Loucy (cell line): ENCODE measurements at regions not wholly inside any gene's neighbourhood (a gene's known extent, or its start where the extent isn't known, plus 50 kb on each side); places are given as distances from the start of the nearest gene placed in this dataset.

ENCODE experiments used
- H2AFZ ChIP-seq: fragments of 200-600 bp; sonication (generic); 2 replicates; pipeline ENCODE4 v1.6.0; 2016; ENCODE audit warnings: antibody characterized with exemption, mild to moderate bottlenecking, low read length, moderate library complexity
- H3F3A ChIP-seq: fragments of 200-600 bp; 2 replicates; pipeline ENCODE4 v1.6.0; 2016; ENCODE audit warnings: antibody characterized with exemption, low read depth, mild to moderate bottlenecking
- H3K27me3 ChIP-seq: fragments of 200-600 bp; sonication (generic); 2 replicates; pipeline ENCODE4 v1.6.1; 2014; ENCODE audit warnings: low read length, mild to moderate bottlenecking; ENCODE audit not compliant: insufficient read depth, poor library complexity, severe bottlenecking
- H3K36me3 ChIP-seq: fragments of 200-600 bp; sonication (generic); 2 replicates; pipeline ENCODE4 v1.6.1; 2016; ENCODE audit warnings: low read length; ENCODE audit not compliant: insufficient read depth
- H3K4me1 ChIP-seq: fragments of 200-600 bp; sonication (generic); 2 replicates; pipeline ENCODE4 v1.5.1; 2014; ENCODE audit warnings: low read length, mild to moderate bottlenecking; ENCODE audit not compliant: insufficient read depth, poor library complexity, severe bottlenecking
- H3K4me2 ChIP-seq: fragments of 200-600 bp; sonication (generic); 2 replicates; pipeline ENCODE4 v1.6.0; 2014; ENCODE audit warnings: antibody characterized with exemption, low read length, low read depth, mild to moderate bottlenecking; ENCODE audit not compliant: poor library complexity, severe bottlenecking
- H3K4me3 ChIP-seq: fragments of 200-600 bp; sonication (generic); 2 replicates; pipeline ENCODE4 v1.5.1; 2014; ENCODE audit warnings: low read length, mild to moderate bottlenecking, mixed read lengths; ENCODE audit not compliant: poor library complexity, severe bottlenecking
- H3K79me2 ChIP-seq: fragments of 200-600 bp; sonication (generic); 2 replicates; pipeline ENCODE4 v1.6.1; 2014; ENCODE audit warnings: low read length; ENCODE audit not compliant: insufficient read depth
- H3K9ac ChIP-seq: fragments of 200-600 bp; sonication (generic); 2 replicates; pipeline ENCODE4 v1.6.0; 2014; ENCODE audit warnings: mild to moderate bottlenecking, low read depth, low read length, moderate library complexity; ENCODE audit not compliant: poor library complexity, severe bottlenecking
- H3K9me2 ChIP-seq: fragments of 200-600 bp; sonication (generic); replicated peaks from 2 replicates; pipeline ENCODE4 v1.6.1; 2016; ENCODE audit warnings: low read depth, low read length, mixed read lengths
- H3K9me3 ChIP-seq: fragments of 200-600 bp; sonication (generic); 2 replicates; pipeline ENCODE4 v1.6.1; 2014; ENCODE audit warnings: mild to moderate bottlenecking, antibody characterized with exemption, low read length, low read depth; ENCODE audit not compliant: insufficient read depth
- H4K20me1 ChIP-seq: fragments of 200-600 bp; sonication (generic); 2 replicates; pipeline ENCODE4 v1.6.0; 2014; ENCODE audit warnings: antibody characterized with exemption, low read length, mild to moderate bottlenecking; ENCODE audit not compliant: insufficient read depth, poor library complexity, severe bottlenecking
- EZH2phosphoT487 ChIP-seq: fragments of 200-600 bp; IDR thresholded peaks from 2 replicates; pipeline ENCODE4 v1.6.1; 2018; ENCODE audit warnings: antibody characterized with exemption, mild to moderate bottlenecking, moderate library complexity, borderline replicate concordance
- TF ChIP-seq, protein P1 (sequence below): fragments of 200-600 bp; sonication (generic); conservative IDR thresholded peaks from 2 replicates; pipeline ENCODE4 v1.5.1; 2014; ENCODE audit warnings: mild to moderate bottlenecking, antibody characterized with exemption, low read length

DNA sequence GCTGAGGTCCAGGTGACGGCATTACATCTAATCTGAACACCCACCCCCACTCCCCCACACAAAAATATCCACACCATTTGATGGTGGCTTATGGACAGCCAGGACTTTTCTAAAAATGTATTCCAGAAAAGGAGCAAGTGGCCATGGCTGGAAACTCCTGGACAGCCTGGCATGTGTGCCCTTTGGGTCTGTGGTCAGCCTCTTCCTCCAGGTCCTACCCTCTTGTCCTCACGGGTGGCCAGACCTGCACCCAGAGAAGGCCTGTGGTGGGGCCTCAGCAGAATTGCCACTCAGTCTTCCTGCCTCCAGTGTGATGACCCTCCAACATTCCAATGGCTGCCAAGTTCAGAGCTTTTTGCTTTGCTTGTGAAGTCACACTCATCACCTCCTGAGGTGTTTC, 600.6 kb downstream of the AJAP1 start:
- no peaks in the 10 kb centered on the region for H3K9me2 ChIP-seq
- H4K20me1 ChIP-seq = no peaks in the 10 kb centered on the region
- TF ChIP-seq EZH2phosphoT487 = no peak
- H3K27me3 ChIP-seq = no peaks in the 10 kb centered on the region
- no peak overlapping the region for H3K9ac ChIP-seq
- H3K4me3 ChIP-seq = no peak overlapping the region
- no peaks in the 10 kb centered on the region for H3K4me1 ChIP-seq
- no peaks in the 10 kb centered on the region for H3K36me3 ChIP-seq
- H3K4me2 ChIP-seq = no peak overlapping the region
- no peaks in the 10 kb centered on the region for H3K79me2 ChIP-seq
- H2AFZ ChIP-seq = no peak overlapping the region
- peaks cover 8% of the 10 kb centered on the region; the same call in 1 of the 2 replicates for H3K9me3 ChIP-seq
- no peaks in the 10 kb centered on the region for H3F3A ChIP-seq

DNA sequence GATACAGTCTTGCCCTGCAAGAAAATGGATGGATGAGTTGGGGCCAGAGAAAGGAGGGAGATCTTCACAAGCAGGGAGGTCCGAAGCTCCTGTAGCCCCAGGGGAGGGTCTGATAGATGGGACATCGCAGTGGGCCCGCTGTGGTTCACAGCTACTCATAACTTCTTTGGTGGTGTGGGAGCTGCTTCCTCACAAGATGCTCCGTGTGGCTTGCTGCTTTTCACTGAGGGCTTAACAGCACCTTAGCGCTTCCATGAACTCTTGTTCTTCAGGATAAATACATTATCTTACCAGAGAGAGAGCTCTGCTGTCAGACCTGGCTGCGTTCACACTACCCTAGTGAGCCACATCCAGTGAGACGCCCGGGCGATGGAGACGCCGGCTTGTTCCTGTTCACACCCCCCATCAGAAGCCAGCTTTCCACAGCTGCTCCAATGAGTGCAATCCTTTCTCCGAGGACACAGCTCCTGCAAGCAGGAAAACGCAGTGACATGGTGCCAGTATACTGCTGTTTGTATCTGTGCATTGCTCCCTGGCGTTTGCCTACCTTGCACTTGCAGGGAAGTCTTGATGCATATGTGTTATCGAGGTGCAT, 599.8 kb downstream of the AJAP1 start:
- Histone ChIP-seq H3F3A (no peaks in the 10 kb centered on the region), H3K27me3 (no peaks in the 10 kb centered on the region), H3K79me2 (no peaks in the 10 kb centered on the region), H3K9me3 (peaks cover 3% of the 10 kb centered on the region; the same call in 1 of the 2 replicates), H3K4me3 (no peak overlapping the region), H3K9ac (no peak overlapping the region), H3K36me3 (no peaks in the 10 kb centered on the region), H3K4me2 (no peak overlapping the region), H3K9me2 (no peaks in the 10 kb centered on the region), H3K4me1 (no peaks in the 10 kb centered on the region), H4K20me1 (no peaks in the 10 kb centered on the region), H2AFZ (no peak overlapping the region)
- TF ChIP-seq, protein P1, sequence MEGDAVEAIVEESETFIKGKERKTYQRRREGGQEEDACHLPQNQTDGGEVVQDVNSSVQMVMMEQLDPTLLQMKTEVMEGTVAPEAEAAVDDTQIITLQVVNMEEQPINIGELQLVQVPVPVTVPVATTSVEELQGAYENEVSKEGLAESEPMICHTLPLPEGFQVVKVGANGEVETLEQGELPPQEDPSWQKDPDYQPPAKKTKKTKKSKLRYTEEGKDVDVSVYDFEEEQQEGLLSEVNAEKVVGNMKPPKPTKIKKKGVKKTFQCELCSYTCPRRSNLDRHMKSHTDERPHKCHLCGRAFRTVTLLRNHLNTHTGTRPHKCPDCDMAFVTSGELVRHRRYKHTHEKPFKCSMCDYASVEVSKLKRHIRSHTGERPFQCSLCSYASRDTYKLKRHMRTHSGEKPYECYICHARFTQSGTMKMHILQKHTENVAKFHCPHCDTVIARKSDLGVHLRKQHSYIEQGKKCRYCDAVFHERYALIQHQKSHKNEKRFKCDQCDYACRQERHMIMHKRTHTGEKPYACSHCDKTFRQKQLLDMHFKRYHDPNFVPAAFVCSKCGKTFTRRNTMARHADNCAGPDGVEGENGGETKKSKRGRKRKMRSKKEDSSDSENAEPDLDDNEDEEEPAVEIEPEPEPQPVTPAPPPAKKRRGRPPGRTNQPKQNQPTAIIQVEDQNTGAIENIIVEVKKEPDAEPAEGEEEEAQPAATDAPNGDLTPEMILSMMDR = no peak
- no peak for TF ChIP-seq EZH2phosphoT487

DNA sequence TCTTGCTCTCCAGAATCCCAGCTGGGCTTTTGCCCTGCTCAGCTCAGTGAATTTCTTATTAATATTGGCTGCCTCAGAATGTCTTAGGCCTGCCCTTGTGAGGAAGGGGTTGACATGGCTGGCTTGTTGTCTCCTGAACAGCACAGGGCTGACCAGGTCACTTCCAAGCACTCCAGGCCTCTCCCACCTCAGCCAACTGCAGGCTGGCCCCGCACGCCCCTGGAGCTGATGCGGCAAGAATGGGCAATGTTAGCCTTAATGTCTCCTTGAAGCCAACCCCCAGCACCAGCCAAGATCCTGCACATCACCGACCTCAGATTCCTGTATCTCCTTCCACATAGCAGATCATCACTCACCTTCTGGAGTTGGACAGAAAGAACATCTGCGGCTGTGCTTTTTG, 598.6 kb downstream of the AJAP1 start:
- Histone ChIP-seq H3K36me3 (no peaks in the 10 kb centered on the region), H3K9ac (no peak overlapping the region), H3K27me3 (no peaks in the 10 kb centered on the region), H4K20me1 (no peaks in the 10 kb centered on the region), H3K9me3 (no peaks in the 10 kb centered on the region; the same call in 1 of the 2 replicates), H3K4me2 (no peak overlapping the region), H3K9me2 (no peaks in the 10 kb centered on the region), H2AFZ (no peak overlapping the region), H3F3A (no peaks in the 10 kb centered on the region), H3K79me2 (no peaks in the 10 kb centered on the region), H3K4me3 (no peak overlapping the region), H3K4me1 (no peaks in the 10 kb centered on the region)
- TF ChIP-seq, protein P1 = no peak
- no peak for TF ChIP-seq EZH2phosphoT487

DNA sequence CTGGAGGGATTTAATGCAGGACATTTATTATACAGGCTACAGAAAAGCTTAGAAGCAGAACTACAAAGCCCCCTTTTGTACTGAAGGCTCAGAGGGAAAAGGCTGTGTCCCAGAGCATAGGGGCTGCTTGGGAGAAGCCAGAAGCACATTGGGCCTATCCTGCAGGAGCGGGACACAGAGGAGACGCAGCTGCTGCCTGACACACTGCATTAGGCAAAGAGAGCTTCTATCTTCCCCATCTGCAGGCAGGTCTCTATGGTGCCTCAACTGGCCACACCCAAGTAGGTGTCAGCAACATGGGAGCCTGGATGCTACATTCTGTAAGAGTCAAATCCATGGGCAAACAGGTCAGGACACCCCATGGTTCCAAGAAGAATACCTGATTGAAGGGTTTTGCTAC, 595.9 kb downstream of the AJAP1 start:
- no peak overlapping the region for H3K4me2 ChIP-seq
- no peaks in the 10 kb centered on the region for H3F3A ChIP-seq
- H3K9ac ChIP-seq = no peak overlapping the region
- H2AFZ ChIP-seq = no peak overlapping the region
- no peaks in the 10 kb centered on the region for H4K20me1 ChIP-seq
- no peaks in the 10 kb centered on the region for H3K36me3 ChIP-seq
- no peaks in the 10 kb centered on the region; the same call in 1 of the 2 replicates for H3K9me3 ChIP-seq
- H3K9me2 ChIP-seq = no peaks in the 10 kb centered on the region
- H3K27me3 ChIP-seq = no peaks in the 10 kb centered on the region
- TF ChIP-seq, protein P1 = no peak
- TF ChIP-seq EZH2phosphoT487 = no peak
- H3K4me1 ChIP-seq = no peaks in the 10 kb centered on the region
- no peaks in the 10 kb centered on the region for H3K79me2 ChIP-seq
- no peak overlapping the region for H3K4me3 ChIP-seq
